Dendritic cell treated with granulocyte-macrophage colony-stimulating factor and Interleukin-4, amounts not matched to agents 40 ng/mL and 50 ng/mL, for 4 days (primary cell): ENCODE measurements at regions not wholly inside any gene's neighbourhood (a gene's known extent, or its start where the extent isn't known, plus 50 kb on each side); places are given as distances from the start of the nearest gene placed in this dataset.
"Not testable (repeated sequence)": the region's sequence is repeated elsewhere in the genome, so short reads cannot be mapped to it uniquely, and the experiment has no call there.

Source experiments
- H3K27ac Mint-ChIP-seq: one replicate; pipeline ENCODE4 v1.8.0; 2022; ENCODE audit warnings: mild to moderate bottlenecking, mixed read lengths
- H3K27me3 Mint-ChIP-seq: one replicate; pipeline ENCODE4 v1.8.0; 2022; ENCODE audit warnings: mild to moderate bottlenecking, mixed read lengths
- H3K36me3 Mint-ChIP-seq: one replicate; pipeline ENCODE4 v1.8.0; 2022; ENCODE audit warnings: low read depth, mixed read lengths
- H3K4me1 Mint-ChIP-seq: one replicate; pipeline ENCODE4 v1.8.0; 2022; ENCODE audit warnings: low read depth, mixed read lengths
- H3K4me3 Mint-ChIP-seq: one replicate; pipeline ENCODE4 v1.8.0; 2022; ENCODE audit warnings: mild to moderate bottlenecking, moderate library complexity, mixed read lengths
- H3K9me3 Mint-ChIP-seq: one replicate; pipeline ENCODE4 v1.8.0; 2022; ENCODE audit warnings: mixed read lengths
- intact Hi-C: fragments of 100-400 bp; cut with micrococcal nuclease; formaldehyde crosslinking; loops from one replicate; pipeline ENCODE4 v1.15.0; 2022

DNA sequence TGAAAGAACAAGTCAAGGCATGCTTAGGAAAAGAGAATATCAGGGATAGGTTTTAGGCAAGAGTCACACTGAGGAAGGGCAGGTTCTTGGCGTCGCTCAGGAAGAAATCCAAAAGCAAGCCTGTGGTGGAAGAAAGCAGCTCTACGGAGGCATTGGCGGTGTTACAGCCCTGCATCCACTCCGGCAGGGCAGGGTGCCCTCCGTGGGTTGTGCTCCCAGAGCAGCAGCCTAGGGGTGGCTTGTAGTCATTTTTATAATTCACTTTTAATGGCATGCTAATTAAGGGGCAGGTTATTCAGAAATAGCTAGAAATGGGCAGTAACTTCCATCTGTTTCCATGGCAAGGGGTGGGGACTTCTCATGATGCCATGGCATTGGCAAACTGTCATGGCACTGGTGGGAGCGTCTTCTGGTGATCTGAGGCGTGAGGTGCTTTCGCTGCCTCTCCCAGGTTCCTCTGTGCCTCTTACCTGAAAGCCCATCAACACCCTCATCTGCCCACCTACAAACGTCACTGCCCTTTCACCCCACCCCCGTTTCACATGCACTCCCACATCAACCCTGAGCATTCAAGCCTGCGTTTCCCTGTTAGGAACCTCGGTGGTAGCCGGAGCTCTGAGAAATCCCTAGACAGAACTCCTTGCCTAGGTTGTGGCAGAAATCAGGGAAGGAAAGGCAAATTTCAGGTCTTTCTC is 1763.8 kb upstream of the TPTE start:
- H3K36me3 Mint-ChIP-seq, H3K4me3 Mint-ChIP-seq, H3K27ac Mint-ChIP-seq, H3K27me3 Mint-ChIP-seq, H3K4me1 Mint-ChIP-seq, intact Hi-C loops: not testable (repeated sequence)
- peaks cover 53% of the 10 kb centered on the region for H3K9me3 Mint-ChIP-seq

DNA sequence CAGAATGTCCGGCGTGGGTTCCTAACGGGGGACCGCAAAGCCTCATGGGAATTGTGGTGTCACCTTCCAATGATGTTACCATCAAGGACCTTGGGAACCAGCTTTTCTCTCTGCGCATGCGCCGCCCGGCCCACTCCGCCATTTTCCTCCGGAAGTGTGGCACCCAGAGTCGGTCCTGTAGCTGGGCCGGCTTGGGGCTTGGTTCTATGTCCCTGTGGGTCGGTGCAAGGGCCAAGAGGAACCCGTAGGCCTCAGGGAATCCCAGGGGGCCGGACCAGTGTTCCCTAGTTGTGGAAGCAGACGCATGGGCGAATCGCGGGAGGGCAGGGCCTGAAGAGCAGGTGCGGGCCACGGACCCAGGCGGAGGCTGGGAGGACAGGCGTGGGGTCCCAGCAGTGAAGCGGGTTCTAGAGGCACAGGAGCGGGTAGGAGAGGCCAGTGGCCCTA is 1762.4 kb upstream of the TPTE start:
- intact Hi-C loops, H3K27me3 Mint-ChIP-seq, H3K36me3 Mint-ChIP-seq, H3K4me3 Mint-ChIP-seq, H3K4me1 Mint-ChIP-seq, H3K27ac Mint-ChIP-seq: not testable (repeated sequence)
- H3K9me3 Mint-ChIP-seq, result peaks cover 60% of the 10 kb centered on the region

DNA sequence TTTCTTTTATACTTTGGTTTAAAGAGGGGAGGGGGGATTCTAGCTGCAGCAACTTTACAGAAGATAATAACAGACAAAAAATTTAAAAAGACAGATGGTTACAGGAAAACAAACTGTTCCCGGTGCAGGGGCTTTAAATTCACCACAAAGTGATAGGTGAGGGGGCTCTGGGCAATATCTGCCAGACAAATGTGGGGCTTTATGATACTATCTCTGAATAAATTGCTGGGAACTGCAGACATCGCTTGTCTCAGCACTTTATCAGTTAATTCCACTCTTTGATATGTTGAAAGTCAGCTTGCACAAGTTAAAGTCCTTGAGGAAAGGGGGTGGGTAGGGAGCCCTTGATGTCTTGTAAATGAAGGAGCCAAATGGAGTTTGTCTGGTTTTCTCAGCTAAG is 1759.1 kb upstream of the TPTE start:
- peaks cover 68% of the 10 kb centered on the region for H3K9me3 Mint-ChIP-seq
- H3K4me3 Mint-ChIP-seq, H3K36me3 Mint-ChIP-seq, H3K27ac Mint-ChIP-seq, H3K4me1 Mint-ChIP-seq, H3K27me3 Mint-ChIP-seq, intact Hi-C loops: not testable (repeated sequence)

DNA sequence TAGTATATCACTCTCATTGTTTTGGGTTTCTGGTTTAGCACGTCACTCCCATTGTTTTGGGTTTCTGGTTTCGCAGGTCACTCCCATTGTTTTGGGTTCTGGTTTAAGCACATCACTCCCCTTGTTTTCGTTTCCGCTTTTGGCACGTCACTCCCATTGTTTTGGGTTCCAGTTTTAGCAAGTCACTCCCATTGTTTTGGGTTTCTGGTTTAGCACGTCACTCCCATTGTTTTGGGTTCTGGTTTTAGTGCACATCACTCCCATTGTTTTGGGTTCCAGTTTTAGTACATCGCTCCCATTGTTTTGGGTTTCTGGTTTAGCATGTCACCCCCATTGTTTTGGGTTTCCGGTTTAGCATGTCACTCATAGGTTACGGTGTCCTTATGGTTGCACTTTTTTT is 1757.0 kb upstream of the TPTE start:
- H3K36me3 Mint-ChIP-seq, intact Hi-C loops, H3K27ac Mint-ChIP-seq, H3K4me1 Mint-ChIP-seq, H3K27me3 Mint-ChIP-seq, H3K4me3 Mint-ChIP-seq: not testable (repeated sequence)
- peaks cover 46% of the 10 kb centered on the region for H3K9me3 Mint-ChIP-seq

DNA sequence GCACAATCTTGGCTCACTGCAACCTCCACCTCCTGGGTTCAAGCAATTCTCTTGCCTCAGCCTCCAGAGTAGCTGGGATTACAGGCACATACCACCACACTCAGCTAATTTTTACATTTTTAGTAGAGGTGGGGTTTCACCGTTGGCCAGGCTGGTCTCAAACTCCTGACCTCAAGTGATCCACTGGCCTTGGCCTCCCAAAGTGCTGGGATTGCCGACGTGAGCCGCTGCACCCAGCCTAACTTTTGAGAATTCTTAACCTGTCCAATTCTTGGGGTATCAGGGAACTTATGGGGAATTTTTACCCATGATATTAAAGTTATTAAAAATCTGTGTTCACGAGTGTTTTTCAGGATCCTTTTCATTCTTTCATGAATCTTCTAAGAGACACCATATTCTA is 1755.2 kb upstream of the TPTE start:
- peaks cover 41% of the 10 kb centered on the region for H3K9me3 Mint-ChIP-seq
- intact Hi-C loops, H3K27ac Mint-ChIP-seq, H3K36me3 Mint-ChIP-seq, H3K27me3 Mint-ChIP-seq, H3K4me3 Mint-ChIP-seq, H3K4me1 Mint-ChIP-seq: not testable (repeated sequence)

DNA sequence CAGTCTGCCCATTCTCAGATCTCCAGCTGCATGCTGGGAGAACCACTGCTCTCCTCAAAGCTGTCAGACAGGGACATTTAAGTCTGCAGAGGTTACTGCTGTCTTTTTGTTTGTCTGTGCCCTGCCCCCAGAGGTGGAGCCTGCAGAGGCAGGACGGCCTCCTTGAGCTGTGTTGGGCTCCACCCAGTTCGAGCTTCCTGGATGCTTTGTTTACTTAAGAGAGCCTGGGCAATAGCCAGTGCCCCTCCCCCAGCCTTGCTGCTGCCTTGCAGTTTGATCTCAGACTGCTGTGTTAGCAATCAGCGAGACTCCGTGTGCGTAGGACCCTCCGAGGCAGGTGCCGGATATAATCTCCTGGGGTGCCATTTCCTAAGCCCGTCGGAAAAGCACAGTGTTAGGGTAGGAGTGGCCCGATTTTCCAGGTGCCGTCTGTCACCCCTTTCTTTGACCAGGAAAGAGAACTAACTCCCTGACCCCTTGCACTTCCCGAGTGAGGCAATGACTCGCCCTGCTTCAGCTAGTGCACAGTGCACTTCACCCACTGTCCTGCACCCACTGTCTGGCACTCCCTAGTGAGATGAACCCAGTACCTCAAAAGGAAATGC is 1748.4 kb upstream of the TPTE start:
- H3K27ac Mint-ChIP-seq, H3K36me3 Mint-ChIP-seq, H3K4me1 Mint-ChIP-seq, intact Hi-C loops, H3K4me3 Mint-ChIP-seq, H3K27me3 Mint-ChIP-seq: not testable (repeated sequence)
- peaks cover 19% of the 10 kb centered on the region for H3K9me3 Mint-ChIP-seq

DNA sequence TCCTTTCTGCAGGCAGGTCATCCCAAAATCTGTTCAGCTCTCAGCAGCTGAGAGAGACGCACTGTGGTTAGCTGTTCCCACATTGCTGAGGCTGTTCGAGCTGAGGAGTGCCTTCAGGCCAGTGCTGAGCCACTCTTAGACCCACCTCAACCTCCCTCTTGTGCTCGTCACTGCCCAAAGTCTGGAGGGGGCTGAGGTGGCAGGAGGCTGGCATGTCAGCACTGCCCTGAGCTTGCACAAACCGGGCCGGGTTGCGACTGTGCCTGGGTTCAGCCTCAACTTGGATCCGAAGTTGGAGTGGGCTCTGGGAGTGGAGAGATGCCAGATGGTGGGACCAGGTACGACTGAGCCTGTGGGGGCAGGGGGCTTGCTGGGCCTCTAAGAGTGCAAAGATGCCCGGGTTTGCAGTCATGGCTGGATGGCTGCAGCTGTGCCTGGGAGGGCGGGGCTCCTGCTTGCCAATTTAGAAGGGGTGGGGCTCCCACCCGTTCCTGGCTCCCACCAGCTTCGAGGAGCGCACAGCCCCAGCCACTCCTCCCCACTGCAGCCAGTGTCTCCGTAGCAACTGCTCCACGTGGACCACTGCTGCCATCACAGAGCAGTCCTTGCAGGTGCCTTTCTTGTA is 1745.7 kb upstream of the TPTE start:
- H3K4me1 Mint-ChIP-seq, H3K27me3 Mint-ChIP-seq, H3K4me3 Mint-ChIP-seq, intact Hi-C loops, H3K36me3 Mint-ChIP-seq, H3K27ac Mint-ChIP-seq: not testable (repeated sequence)
- H3K9me3 Mint-ChIP-seq, result peaks cover 19% of the 10 kb centered on the region

DNA sequence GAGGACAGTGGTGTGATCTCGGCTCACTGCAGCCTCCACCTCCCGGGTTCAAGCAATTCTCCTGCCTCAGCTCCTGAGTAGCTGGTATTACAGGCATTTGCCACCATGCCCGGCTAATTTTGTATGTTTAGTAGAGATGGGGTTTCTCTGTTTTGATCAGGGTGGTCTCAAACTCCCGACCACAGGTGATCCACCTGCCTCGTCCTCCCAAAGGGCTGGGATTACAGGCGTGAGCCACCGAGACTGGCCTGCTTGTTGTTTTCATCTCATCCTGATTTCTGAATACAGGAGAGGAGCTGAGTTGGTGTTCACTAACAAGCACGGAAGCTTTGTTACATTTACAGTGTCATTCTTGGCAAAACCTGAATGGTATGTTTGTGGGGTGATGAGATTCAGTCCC is 1744.1 kb upstream of the TPTE start:
- H3K27ac Mint-ChIP-seq, H3K4me1 Mint-ChIP-seq, H3K4me3 Mint-ChIP-seq, H3K27me3 Mint-ChIP-seq, intact Hi-C loops, H3K36me3 Mint-ChIP-seq: not testable (repeated sequence)
- peaks cover 12% of the 10 kb centered on the region for H3K9me3 Mint-ChIP-seq

DNA sequence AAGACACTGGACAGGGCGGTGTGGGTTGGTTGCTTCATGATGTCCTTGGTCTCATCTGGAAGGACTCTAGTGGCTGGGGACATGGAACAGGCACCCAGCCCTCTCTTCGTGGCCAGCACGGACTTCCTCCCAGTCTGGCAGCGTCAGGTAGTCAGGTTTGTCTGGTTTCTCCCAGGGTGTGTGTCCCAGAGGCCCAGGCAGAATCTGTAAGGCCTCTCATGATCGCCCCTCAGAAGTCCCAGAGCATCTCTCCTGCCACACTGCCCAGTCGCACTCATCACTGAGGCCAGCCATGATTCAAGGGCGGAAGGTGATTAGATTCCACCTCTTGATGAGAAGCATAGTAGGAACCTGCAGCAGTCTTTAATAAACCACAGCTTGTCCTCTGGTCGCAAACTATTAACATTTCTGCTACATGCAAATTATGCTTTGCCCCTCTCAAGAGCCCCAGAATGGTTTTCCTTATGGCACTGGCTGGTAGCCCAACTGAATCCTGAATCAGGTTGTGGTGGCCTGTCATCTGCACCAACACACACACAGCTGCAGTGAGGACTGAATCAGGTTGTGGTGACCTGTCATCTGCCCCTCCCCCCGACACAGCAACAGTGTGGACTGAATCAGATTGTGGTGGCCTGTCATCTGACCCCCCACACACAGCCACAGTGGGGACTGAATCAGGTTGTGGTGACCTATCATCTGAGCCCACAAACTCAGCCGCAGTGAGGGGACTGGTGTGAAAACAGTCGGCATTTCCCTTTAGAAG is 1742.9 kb upstream of the TPTE start:
- H3K27me3 Mint-ChIP-seq, H3K36me3 Mint-ChIP-seq, H3K4me1 Mint-ChIP-seq, intact Hi-C loops, H3K27ac Mint-ChIP-seq, H3K9me3 Mint-ChIP-seq, H3K4me3 Mint-ChIP-seq: not testable (repeated sequence)

DNA sequence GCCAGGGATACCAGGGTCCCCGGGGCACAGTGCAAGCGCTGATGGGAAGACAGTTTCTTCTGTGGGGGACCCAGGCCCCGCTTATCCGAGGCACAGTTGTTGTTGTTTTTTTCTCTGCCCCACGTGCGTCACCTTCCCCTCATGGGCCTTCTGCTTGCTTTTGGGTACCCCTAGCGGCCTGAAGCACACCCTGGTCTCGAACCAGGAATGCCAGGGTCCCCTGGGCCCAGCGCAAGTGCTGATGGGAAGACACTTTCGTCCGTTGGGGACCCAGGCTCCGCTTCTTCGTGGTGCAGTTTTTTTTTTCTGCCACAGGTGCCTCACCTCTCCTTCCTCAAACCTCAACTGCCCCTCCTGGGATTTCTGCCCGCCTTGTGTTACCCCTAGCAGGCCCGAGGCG is 1708.5 kb upstream of the TPTE start:
- H3K36me3 Mint-ChIP-seq, H3K9me3 Mint-ChIP-seq, H3K27me3 Mint-ChIP-seq, intact Hi-C loops, H3K4me1 Mint-ChIP-seq, H3K27ac Mint-ChIP-seq, H3K4me3 Mint-ChIP-seq: not testable (repeated sequence)

DNA sequence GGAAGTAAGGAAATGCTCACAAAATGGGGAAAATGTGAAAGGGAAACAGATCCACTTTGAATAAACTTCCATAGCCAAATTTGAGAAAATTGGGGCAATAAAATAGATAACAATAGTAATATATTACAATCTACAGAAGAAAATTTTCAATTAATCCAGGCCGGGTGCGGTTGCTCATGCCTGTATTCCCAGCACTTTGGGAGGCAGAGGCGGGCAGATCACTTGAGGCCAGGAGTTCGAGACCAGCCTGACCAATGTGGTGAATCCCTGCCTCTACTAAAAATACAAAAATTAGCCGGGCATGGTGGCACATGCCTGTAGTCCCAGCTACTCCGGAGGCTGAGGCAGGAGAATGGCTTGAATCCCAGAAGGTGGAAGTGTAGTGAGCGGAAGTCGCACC is 1687.1 kb upstream of the TPTE start:
- H3K36me3 Mint-ChIP-seq, intact Hi-C loops, H3K27me3 Mint-ChIP-seq, H3K9me3 Mint-ChIP-seq, H3K27ac Mint-ChIP-seq, H3K4me1 Mint-ChIP-seq, H3K4me3 Mint-ChIP-seq: not testable (repeated sequence)
